ENCODE measurements at regions not wholly inside any gene's neighbourhood (a gene's known extent, or its start where the extent isn't known, plus 50 kb on each side); places are given as distances from the start of the nearest gene placed in this dataset.

- Histone ChIP-seq H3K27me3 (ENCODE audit: control insufficient read depth, low read length) (peaks cover 26% of the 10 kb centered on the region), H3K4me2 (ENCODE audit: low read length) (no peak overlapping the region), H3K9me2 (replicated peaks; ENCODE audit: control insufficient read depth, low read length) (no peaks in the 10 kb centered on the region), H3K36me3 (ENCODE audit: control insufficient read depth, low read length) (no peaks in the 10 kb centered on the region), H4K20me1 (ENCODE audit: control insufficient read depth, insufficient read depth, low read depth, low read length) (no peaks in the 10 kb centered on the region), H3K79me2 (ENCODE audit: control insufficient read depth, low read length) (no peaks in the 10 kb centered on the region), H3K27ac (ENCODE audit: low read depth, low read length) (no peak overlapping the region), H3K9me3 (ENCODE audit: control insufficient read depth, insufficient read depth, low read length) (peaks cover 5% of the 10 kb centered on the region; the same call in 1 of the 2 replicates), H3K4me3 (ENCODE audit: low read length) (no peak overlapping the region), H3F3A (ENCODE audit: control insufficient read depth, insufficient read depth) (no peaks in the 10 kb centered on the region), H3K4me1 (ENCODE audit: control insufficient read depth, low read length) (peaks cover 21% of the 10 kb centered on the region)
- no peak for TF ChIP-seq CTCF (IDR thresholded peaks at IDR 0.05; ENCODE audit: low read depth, low read length, poor library complexity, severe bottlenecking)
- no peak for TF ChIP-seq EZH2phosphoT487 (IDR thresholded peaks at IDR 0.05; ENCODE audit: borderline replicate concordance, low read length)
These were observed 96.0 kb upstream of the POU3F1 start for GRCh38 chr1:38142606-38143005.

- no peak overlapping the region for H3K4me3 ChIP-seq (ENCODE audit: low read length)
These were observed 94.9 kb upstream of the POU3F1 start for GRCh38 chr1:38141483-38141882.

GRCh38 chr1:38139738-38140487, 93.3 kb upstream of the POU3F1 start:
- Histone ChIP-seq H3K4me3 (ENCODE audit: low read length) (no peak overlapping the region), H3K9me2 (replicated peaks; ENCODE audit: control insufficient read depth, low read length) (no peaks in the 10 kb centered on the region), H3K36me3 (ENCODE audit: control insufficient read depth, low read length) (no peaks in the 10 kb centered on the region), H3K4me1 (ENCODE audit: control insufficient read depth, low read length) (peaks cover 29% of the 10 kb centered on the region), H3K27ac (ENCODE audit: low read depth, low read length) (no peak overlapping the region), H3K9me3 (ENCODE audit: control insufficient read depth, insufficient read depth, low read length) (no peaks in the 10 kb centered on the region; the same call in 1 of the 2 replicates), H3K79me2 (ENCODE audit: control insufficient read depth, low read length) (no peaks in the 10 kb centered on the region), H4K20me1 (ENCODE audit: control insufficient read depth, insufficient read depth, low read depth, low read length) (no peaks in the 10 kb centered on the region; the same call in 1 of the 2 replicates), H3K27me3 (ENCODE audit: control insufficient read depth, low read length) (peaks cover 51% of the 10 kb centered on the region), H3F3A (ENCODE audit: control insufficient read depth, insufficient read depth) (no peaks in the 10 kb centered on the region), H3K4me2 (ENCODE audit: low read length) (no peak overlapping the region)
- no peak for TF ChIP-seq CTCF (IDR thresholded peaks at IDR 0.05; ENCODE audit: low read depth, low read length, poor library complexity, severe bottlenecking)
- no peak for TF ChIP-seq EZH2phosphoT487 (IDR thresholded peaks at IDR 0.05; ENCODE audit: borderline replicate concordance, low read length)

More at GRCh38 chr1:38141483-38141882, 94.9 kb upstream of the POU3F1 start:
- H3K9me2 ChIP-seq (replicated peaks; ENCODE audit: control insufficient read depth, low read length): no peaks in the 10 kb centered on the region
- H4K20me1 ChIP-seq (ENCODE audit: control insufficient read depth, insufficient read depth, low read depth, low read length): no peaks in the 10 kb centered on the region
- H3K4me1 ChIP-seq (ENCODE audit: control insufficient read depth, low read length): peaks cover 29% of the 10 kb centered on the region
- peaks cover 4% of the 10 kb centered on the region; the same call in 1 of the 2 replicates for H3K9me3 ChIP-seq (ENCODE audit: control insufficient read depth, insufficient read depth, low read length)
- peaks cover 36% of the 10 kb centered on the region for H3K27me3 ChIP-seq (ENCODE audit: control insufficient read depth, low read length)
- H3K79me2 ChIP-seq (ENCODE audit: control insufficient read depth, low read length): no peaks in the 10 kb centered on the region
- no peaks in the 10 kb centered on the region for H3F3A ChIP-seq (ENCODE audit: control insufficient read depth, insufficient read depth)
- TF ChIP-seq CTCF (IDR thresholded peaks at IDR 0.05; ENCODE audit: low read depth, low read length, poor library complexity, severe bottlenecking) (no peak), EZH2phosphoT487 (IDR thresholded peaks at IDR 0.05; ENCODE audit: borderline replicate concordance, low read length) (no peak)
- no peak overlapping the region for H3K4me2 ChIP-seq (ENCODE audit: low read length)
- no peaks in the 10 kb centered on the region for H3K36me3 ChIP-seq (ENCODE audit: control insufficient read depth, low read length)
- no peak overlapping the region for H3K27ac ChIP-seq (ENCODE audit: low read depth, low read length)

Data from DOHH2 (cell line).